ENCODE measurements at regions not wholly inside any gene's neighbourhood (a gene's known extent, or its start where the extent isn't known, plus 50 kb on each side); places are given as distances from the start of the nearest gene placed in this dataset.
"Not testable (repeated sequence)": the region's sequence is repeated elsewhere in the genome, so short reads cannot be mapped to it uniquely, and the experiment has no call there.

DNA sequence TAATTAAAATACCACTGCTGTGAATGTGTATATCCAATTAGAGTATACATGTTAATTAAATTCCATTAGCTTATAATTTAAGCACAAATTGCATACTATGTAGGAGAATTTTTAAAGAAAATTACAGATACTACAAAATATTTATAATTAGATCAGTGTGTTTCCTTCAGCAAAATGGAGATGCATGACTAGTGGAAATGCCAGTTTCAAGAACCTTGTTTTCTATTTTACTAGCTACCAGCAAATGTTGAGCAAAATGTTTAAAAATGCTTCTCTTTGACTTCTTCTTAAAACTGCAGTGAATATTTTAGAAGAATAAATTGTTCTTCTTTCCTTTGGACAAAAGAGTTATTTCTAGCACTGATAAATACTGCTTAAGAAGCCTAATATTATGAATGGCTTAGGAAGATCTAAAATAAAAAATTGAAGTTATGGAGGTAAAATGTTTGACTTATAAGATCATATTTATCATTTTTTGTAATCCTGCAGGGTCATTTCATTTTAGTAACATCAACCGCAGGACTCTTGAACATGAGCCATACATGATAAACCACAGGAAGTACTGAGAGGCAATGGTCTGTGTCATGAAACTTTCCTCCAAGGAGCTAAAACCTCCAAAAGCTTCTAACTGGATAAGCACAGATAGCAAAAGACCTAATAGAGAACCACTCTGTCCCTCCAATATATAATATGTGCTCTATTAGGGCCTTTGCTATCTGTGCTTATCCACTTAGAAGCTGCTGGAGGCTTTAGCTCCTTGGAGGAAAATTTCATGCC is 1066.0 kb upstream of the CELF2 start:
- Histone ChIP-seq H3K9ac (ENCODE audit: low read depth, low read length, poor library complexity) (no peak overlapping the region), H3K36me3 (replicated peaks in 1 of 2; ENCODE audit: control insufficient read depth in 2 of 2, insufficient read depth in 2 of 2, low read length in 2 of 2) (no peaks in the 10 kb centered on the region), H2AK5ac (ENCODE audit: low read depth, low read length) (no peak overlapping the region), H2BK12ac (ENCODE audit: low read length) (no peak overlapping the region), H3K23ac (ENCODE audit: low read depth, low read length, poor library complexity) (no peak overlapping the region), H3K4me1 (ENCODE audit: control insufficient read depth in 2 of 2, insufficient read depth in 1 of 2, low read depth in 1 of 2, low read length in 2 of 2) (no peaks in the 10 kb centered on the region), H3K4me3 (ENCODE audit: low read length in 2 of 2) (no peak overlapping the region), H3K27ac (replicated peaks; ENCODE audit: low read length) (no peak overlapping the region), H2BK5ac (ENCODE audit: low read length) (no peak overlapping the region), H3K79me1 (ENCODE audit: low read depth, low read length) (no peaks in the 10 kb centered on the region), H2BK15ac (ENCODE audit: low read length) (no peak overlapping the region), H3K4ac (ENCODE audit: low read length) (no peak overlapping the region), H3K9me3 (replicated peaks in 1 of 2; ENCODE audit: control insufficient read depth in 2 of 2, insufficient read depth in 1 of 2, low read depth in 1 of 2, low read length in 2 of 2) (no peaks in the 10 kb centered on the region), H4K91ac (ENCODE audit: low read depth, low read length, poor library complexity) (no peak overlapping the region), H4K8ac (ENCODE audit: low read depth, low read length) (no peak overlapping the region), H3K14ac (ENCODE audit: low read length) (no peak overlapping the region), H2AFZ (ENCODE audit: low read length) (no peak overlapping the region), H3K27me3 (ENCODE audit: control insufficient read depth in 3 of 3, insufficient read depth in 3 of 3, low read depth in 1 of 3, low read length in 3 of 3) (no peaks in the 10 kb centered on the region), H3K4me2 (ENCODE audit: insufficient read depth, low read length, poor library complexity, severe bottlenecking) (no peak overlapping the region), H2BK120ac (ENCODE audit: low read depth, low read length) (no peak overlapping the region), H3K18ac (ENCODE audit: low read length) (no peak overlapping the region)
- DNase-seq (ENCODE audit: low spot score) = no peak
- no CpG with 5 or more reads among the region's 1 CpG for WGBS, 2 donors (ENCODE audit: extremely low coverage in 2 of 2, insufficient read length in 2 of 2, insufficient replicate concordance in 1 of 2)

DNA sequence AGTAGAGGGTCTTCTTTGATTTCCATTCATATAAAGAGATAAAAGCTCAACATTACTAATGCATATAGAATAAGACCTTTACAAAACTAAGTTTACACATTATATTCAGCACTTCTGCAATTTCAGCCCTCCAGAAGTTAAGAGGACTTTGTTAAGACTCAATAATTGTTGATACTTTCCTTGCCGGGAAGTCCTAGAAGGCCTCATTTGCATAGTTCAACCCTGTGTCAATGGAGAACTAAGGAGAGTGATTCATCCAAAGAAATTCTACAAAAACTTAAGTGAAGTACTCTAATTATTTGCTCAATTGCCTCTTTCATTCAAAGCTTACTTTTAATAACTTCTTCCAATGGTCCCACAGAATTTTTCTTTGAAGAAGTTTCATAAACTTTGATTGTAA is 1060.3 kb upstream of the CELF2 start:
- no peak overlapping the region for H3K23ac ChIP-seq (ENCODE audit: low read depth, low read length, poor library complexity)
- no peak overlapping the region for H3K18ac ChIP-seq (ENCODE audit: low read length)
- no peaks in the 10 kb centered on the region for H3K79me1 ChIP-seq (ENCODE audit: low read depth, low read length)
- H4K91ac ChIP-seq (ENCODE audit: low read depth, low read length, poor library complexity) = no peak overlapping the region
- H2BK120ac ChIP-seq (ENCODE audit: low read depth, low read length) = no peak overlapping the region
- no peak overlapping the region for H3K4me2 ChIP-seq (ENCODE audit: insufficient read depth, low read length, poor library complexity, severe bottlenecking)
- no peaks in the 10 kb centered on the region for H3K9me3 ChIP-seq (replicated peaks in 1 of 2; ENCODE audit: control insufficient read depth in 2 of 2, insufficient read depth in 1 of 2, low read depth in 1 of 2, low read length in 2 of 2)
- H3K4me1 ChIP-seq (ENCODE audit: control insufficient read depth in 2 of 2, insufficient read depth in 1 of 2, low read depth in 1 of 2, low read length in 2 of 2) = no peaks in the 10 kb centered on the region
- no peak overlapping the region for H2BK15ac ChIP-seq (ENCODE audit: low read length)
- no peak overlapping the region for H3K27ac ChIP-seq (replicated peaks; ENCODE audit: low read length)
- H2BK12ac ChIP-seq (ENCODE audit: low read length) = no peak overlapping the region
- no CpG with 5 or more reads among the region's 1 CpG for WGBS, 2 donors (ENCODE audit: extremely low coverage in 2 of 2, insufficient read length in 2 of 2, insufficient replicate concordance in 1 of 2)
- no peak overlapping the region for H2AK5ac ChIP-seq (ENCODE audit: low read depth, low read length)
- H3K9ac ChIP-seq (ENCODE audit: low read depth, low read length, poor library complexity) = no peak overlapping the region
- H4K8ac ChIP-seq (ENCODE audit: low read depth, low read length) = no peak overlapping the region
- H3K27me3 ChIP-seq (ENCODE audit: control insufficient read depth in 3 of 3, insufficient read depth in 3 of 3, low read depth in 1 of 3, low read length in 3 of 3) = no peaks in the 10 kb centered on the region
- no peak overlapping the region for H3K4ac ChIP-seq (ENCODE audit: low read length)
- no peak for DNase-seq (ENCODE audit: low spot score)
- H2AFZ ChIP-seq (ENCODE audit: low read length) = no peak overlapping the region
- no peaks in the 10 kb centered on the region for H3K36me3 ChIP-seq (replicated peaks in 1 of 2; ENCODE audit: control insufficient read depth in 2 of 2, insufficient read depth in 2 of 2, low read length in 2 of 2)
- no peak overlapping the region for H2BK5ac ChIP-seq (ENCODE audit: low read length)
- no peak overlapping the region for H3K4me3 ChIP-seq (ENCODE audit: low read length in 2 of 2)
- H3K14ac ChIP-seq (ENCODE audit: low read length) = no peak overlapping the region

GRCh38 chr10:9957876-9958275 is 1059.8 kb upstream of the CELF2 start:
- not testable (repeated sequence) for H3K4me2 ChIP-seq (ENCODE audit: insufficient read depth, low read length, poor library complexity, severe bottlenecking); H3K27ac ChIP-seq (replicated peaks; ENCODE audit: low read length); H2BK120ac ChIP-seq (ENCODE audit: low read depth, low read length); H2BK12ac ChIP-seq (ENCODE audit: low read length); H2AK5ac ChIP-seq (ENCODE audit: low read depth, low read length); H3K9me3 ChIP-seq (replicated peaks in 1 of 2; ENCODE audit: control insufficient read depth in 2 of 2, insufficient read depth in 1 of 2, low read depth in 1 of 2, low read length in 2 of 2); H4K8ac ChIP-seq (ENCODE audit: low read depth, low read length); H3K4ac ChIP-seq (ENCODE audit: low read length); H3K4me1 ChIP-seq (ENCODE audit: control insufficient read depth in 2 of 2, insufficient read depth in 1 of 2, low read depth in 1 of 2, low read length in 2 of 2); DNase-seq (ENCODE audit: low spot score); H3K14ac ChIP-seq (ENCODE audit: low read length); H4K91ac ChIP-seq (ENCODE audit: low read depth, low read length, poor library complexity); H2BK15ac ChIP-seq (ENCODE audit: low read length); H3K27me3 ChIP-seq (ENCODE audit: control insufficient read depth in 3 of 3, insufficient read depth in 3 of 3, low read depth in 1 of 3, low read length in 3 of 3); H3K18ac ChIP-seq (ENCODE audit: low read length); H3K23ac ChIP-seq (ENCODE audit: low read depth, low read length, poor library complexity); H3K36me3 ChIP-seq (replicated peaks in 1 of 2; ENCODE audit: control insufficient read depth in 2 of 2, insufficient read depth in 2 of 2, low read length in 2 of 2); H3K4me3 ChIP-seq (ENCODE audit: low read length in 2 of 2); H2AFZ ChIP-seq (ENCODE audit: low read length); H3K79me1 ChIP-seq (ENCODE audit: low read depth, low read length); H3K9ac ChIP-seq (ENCODE audit: low read depth, low read length, poor library complexity); H2BK5ac ChIP-seq (ENCODE audit: low read length)
- WGBS, 2 donors (ENCODE audit: extremely low coverage in 2 of 2, insufficient read length in 2 of 2, insufficient replicate concordance in 1 of 2) = no CpG with 5 or more reads among the region's 6 CpGs

DNA sequence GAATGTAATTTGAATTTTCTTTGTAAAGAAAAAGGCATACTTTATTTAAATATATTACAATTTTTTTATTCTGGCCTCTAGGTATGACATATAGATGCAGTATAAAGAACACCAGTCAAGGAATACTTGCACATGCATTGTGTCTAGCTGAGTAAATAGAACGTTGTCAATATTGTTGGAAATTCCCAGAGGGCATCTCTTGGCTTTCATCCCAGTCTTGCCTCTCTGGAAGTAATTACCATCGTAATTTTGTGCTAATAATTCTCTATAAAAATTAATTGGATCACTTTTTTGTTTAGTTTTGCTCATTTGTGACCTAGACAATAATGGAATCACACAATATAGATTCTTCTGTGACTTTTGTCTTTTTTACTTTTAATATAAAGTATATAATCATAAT is 1052.3 kb upstream of the CELF2 start:
- Histone ChIP-seq H3K4me1 (ENCODE audit: control insufficient read depth in 2 of 2, insufficient read depth in 1 of 2, low read depth in 1 of 2, low read length in 2 of 2) (no peaks in the 10 kb centered on the region), H2BK5ac (ENCODE audit: low read length) (no peak overlapping the region), H3K4me2 (ENCODE audit: insufficient read depth, low read length, poor library complexity, severe bottlenecking) (no peak overlapping the region), H3K79me1 (ENCODE audit: low read depth, low read length) (no peaks in the 10 kb centered on the region), H3K14ac (ENCODE audit: low read length) (no peak overlapping the region), H3K9me3 (replicated peaks in 1 of 2; ENCODE audit: control insufficient read depth in 2 of 2, insufficient read depth in 1 of 2, low read depth in 1 of 2, low read length in 2 of 2) (no peaks in the 10 kb centered on the region), H2AK5ac (ENCODE audit: low read depth, low read length) (no peak overlapping the region), H3K27ac (replicated peaks; ENCODE audit: low read length) (no peak overlapping the region), H2BK12ac (ENCODE audit: low read length) (no peak overlapping the region), H4K91ac (ENCODE audit: low read depth, low read length, poor library complexity) (no peak overlapping the region), H3K4ac (ENCODE audit: low read length) (no peak overlapping the region), H3K23ac (ENCODE audit: low read depth, low read length, poor library complexity) (no peak overlapping the region), H3K27me3 (ENCODE audit: control insufficient read depth in 3 of 3, insufficient read depth in 3 of 3, low read depth in 1 of 3, low read length in 3 of 3) (no peaks in the 10 kb centered on the region), H2BK15ac (ENCODE audit: low read length) (no peak overlapping the region), H3K36me3 (replicated peaks in 1 of 2; ENCODE audit: control insufficient read depth in 2 of 2, insufficient read depth in 2 of 2, low read length in 2 of 2) (no peaks in the 10 kb centered on the region), H3K4me3 (ENCODE audit: low read length in 2 of 2) (no peak overlapping the region), H2AFZ (ENCODE audit: low read length) (no peak overlapping the region), H2BK120ac (ENCODE audit: low read depth, low read length) (no peak overlapping the region), H3K9ac (ENCODE audit: low read depth, low read length, poor library complexity) (no peak overlapping the region), H3K18ac (ENCODE audit: low read length) (no peak overlapping the region), H4K8ac (ENCODE audit: low read depth, low read length) (no peak overlapping the region)
- no CpG with 5 or more reads among the region's 2 CpGs for WGBS, 2 donors (ENCODE audit: extremely low coverage in 2 of 2, insufficient read length in 2 of 2, insufficient replicate concordance in 1 of 2)
- DNase-seq (ENCODE audit: low spot score) = no peak

Data from neuronal stem cell (in vitro differentiated cells).